H9 (cell line): ENCODE measurements at regions not wholly inside any gene's neighbourhood (a gene's known extent, or its start where the extent isn't known, plus 50 kb on each side); places are given as distances from the start of the nearest gene placed in this dataset.

Source experiments
- DNase-seq: peaks from one replicate; pipeline ENCODE4 v3.0.0-alpha.2; 2017
- H2AFZ ChIP-seq: one replicate; pipeline ENCODE4 v1.6.1; 2013; ENCODE audit warnings: mild to moderate bottlenecking, low read length, control low read depth, moderate library complexity
- H2AK5ac ChIP-seq: 2 replicates; pipeline ENCODE4 v1.6.1; 2013; ENCODE audit warnings: low read length, control low read depth, mixed read lengths; ENCODE audit not compliant: insufficient read length
- H2BK120ac ChIP-seq: one replicate; pipeline ENCODE4 v1.6.1; 2013; ENCODE audit warnings: low read depth, mild to moderate bottlenecking, low read length, control low read depth, inconsistent platforms; ENCODE audit not compliant: poor library complexity, severe bottlenecking
- H2BK12ac ChIP-seq: 2 replicates; pipeline ENCODE4 v1.6.1; 2013; ENCODE audit warnings: low read length, control low read depth, mixed read lengths, low read depth; ENCODE audit not compliant: insufficient read length
- H2BK15ac ChIP-seq: 2 replicates; pipeline ENCODE4 v1.6.1; 2013; ENCODE audit warnings: low read depth, low read length, control low read depth
- H2BK20ac ChIP-seq: one replicate; pipeline ENCODE4 v1.6.1; 2013; ENCODE audit warnings: low read depth, mild to moderate bottlenecking, low read length, control low read depth, inconsistent platforms; ENCODE audit not compliant: poor library complexity, severe bottlenecking
- H2BK5ac ChIP-seq: 2 replicates; pipeline ENCODE4 v1.6.1; 2013; ENCODE audit warnings: low read length, control low read depth, mixed read lengths; ENCODE audit not compliant: insufficient read length
- H3K14ac ChIP-seq: 2 replicates; pipeline ENCODE4 v1.6.1; 2013; ENCODE audit warnings: low read length, control low read depth; ENCODE audit not compliant: insufficient read depth
- H3K18ac ChIP-seq: 2 replicates; pipeline ENCODE4 v1.6.1; 2013; ENCODE audit warnings: low read depth, mild to moderate bottlenecking, mixed read lengths, low read length, control low read depth; ENCODE audit not compliant: insufficient read length
- H3K23ac ChIP-seq: 2 replicates; pipeline ENCODE4 v1.6.1; 2013; ENCODE audit warnings: low read length, control low read depth, mixed read lengths, low read depth; ENCODE audit not compliant: insufficient read length
- H3K23me2 ChIP-seq: 2 replicates; pipeline ENCODE4 v1.6.1; 2013; ENCODE audit warnings: low read depth, mild to moderate bottlenecking, mixed read lengths, low read length, control low read depth; ENCODE audit not compliant: insufficient read length, poor library complexity, severe bottlenecking
- H3K27ac ChIP-seq: 2 replicates; pipeline ENCODE4 v1.5.1; 2013; ENCODE audit warnings: low read length, control low read depth, mixed read lengths, low read depth; ENCODE audit not compliant: insufficient read length
- H3K27me3 ChIP-seq: 2 replicates; pipeline ENCODE4 v1.6.1; 2013; ENCODE audit warnings: low read length, control low read depth, inconsistent platforms; ENCODE audit not compliant: insufficient read depth
- H3K4ac ChIP-seq: 2 replicates; pipeline ENCODE4 v1.6.1; 2013; ENCODE audit warnings: low read depth, mild to moderate bottlenecking, control low read depth, inconsistent platforms, low read length, moderate library complexity
- H3K4me1 ChIP-seq: 2 replicates; pipeline ENCODE4 v1.6.1; 2013; ENCODE audit warnings: low read length, control low read depth, inconsistent platforms; ENCODE audit not compliant: insufficient read depth
- H3K4me2 ChIP-seq: 2 replicates; pipeline ENCODE4 v1.6.1; 2013; ENCODE audit warnings: low read length, control low read depth, mixed read lengths; ENCODE audit not compliant: insufficient read length, insufficient read depth
- H3K56ac ChIP-seq: 2 replicates; pipeline ENCODE4 v1.6.1; 2013; ENCODE audit warnings: low read depth, mild to moderate bottlenecking, mixed read lengths, low read length, control low read depth; ENCODE audit not compliant: insufficient read length
- H3K79me1 ChIP-seq: 2 replicates; pipeline ENCODE4 v1.6.1; 2013; ENCODE audit warnings: low read depth, mild to moderate bottlenecking, moderate library complexity, low read length, control low read depth, inconsistent platforms; ENCODE audit not compliant: insufficient read depth, poor library complexity, severe bottlenecking
- H3K79me2 ChIP-seq: 2 replicates; pipeline ENCODE4 v1.6.1; 2013; ENCODE audit warnings: low read length, control low read depth, inconsistent platforms; ENCODE audit not compliant: insufficient read depth
- H3K9ac ChIP-seq: 2 replicates; pipeline ENCODE4 v1.6.1; 2013; ENCODE audit warnings: low read length, control low read depth, mixed read lengths; ENCODE audit not compliant: insufficient read length; ENCODE audit errors: extremely low read depth
- H3K9me3 ChIP-seq: one replicate; pipeline ENCODE4 v1.6.1; 2013; ENCODE audit warnings: low read depth, low read length, inconsistent platforms; ENCODE audit not compliant: control insufficient read depth
- H3T11ph ChIP-seq: one replicate; pipeline ENCODE4 v1.6.1; 2013; ENCODE audit warnings: mild to moderate bottlenecking, low read length, control low read depth, inconsistent platforms
- H4K20me1 ChIP-seq: one replicate; pipeline ENCODE4 v1.6.1; 2013; ENCODE audit not compliant: control insufficient read depth, insufficient read length, insufficient read depth
- H4K5ac ChIP-seq: 2 replicates; pipeline ENCODE4 v1.6.1; 2013; ENCODE audit warnings: low read depth, mild to moderate bottlenecking, mixed read lengths, low read length, control low read depth; ENCODE audit not compliant: insufficient read length
- H4K8ac ChIP-seq: replicated peaks from 2 replicates; pipeline ENCODE4 v1.6.1; 2013; ENCODE audit warnings: low read length, control low read depth, mixed read lengths, low read depth; ENCODE audit not compliant: insufficient read length
- H4K91ac ChIP-seq: 2 replicates; pipeline ENCODE4 v1.6.1; 2013; ENCODE audit warnings: low read depth, mild to moderate bottlenecking, moderate library complexity, mixed read lengths, low read length, control low read depth; ENCODE audit not compliant: insufficient read length
- H3K27ac Mint-ChIP-seq, 3 experiments: 2 replicates in 2 of 3; 3 replicates in 1 of 3; pipeline ENCODE4 v1.8.0; 2020 to 2021; ENCODE audit warnings: mixed read lengths in 3 of 3, mild to moderate bottlenecking in 1 of 3, moderate library complexity in 1 of 3
- H3K27me3 Mint-ChIP-seq: 2 replicates; pipeline ENCODE4 v1.8.0; 2021; ENCODE audit warnings: low read depth, mild to moderate bottlenecking, moderate library complexity, mixed read lengths
- H3K36me3 Mint-ChIP-seq, 3 experiments: 2 replicates in 2 of 3; 3 replicates in 1 of 3; pipeline ENCODE4 v1.8.0; 2020 to 2021; ENCODE audit warnings: low read depth in 3 of 3, mixed read lengths in 3 of 3; ENCODE audit not compliant: insufficient read depth in 1 of 3
- H3K4me1 Mint-ChIP-seq, 2 experiments: 2 replicates each; pipeline ENCODE4 v1.8.0; 2020; ENCODE audit warnings: mixed read lengths in 2 of 2
- H3K4me3 Mint-ChIP-seq, 2 experiments: 2 replicates in 1 of 2; 3 replicates in 1 of 2; pipeline ENCODE4 v1.8.0; 2020 to 2021; ENCODE audit warnings: mild to moderate bottlenecking in 2 of 2, mixed read lengths in 2 of 2, moderate library complexity in 1 of 2
- H3K9me3 Mint-ChIP-seq, 2 experiments: 2 replicates in 1 of 2; 3 replicates in 1 of 2; pipeline ENCODE4 v1.8.0; 2020; ENCODE audit warnings: mild to moderate bottlenecking in 2 of 2, mixed read lengths in 2 of 2, moderate library complexity in 1 of 2
- TF ChIP-seq, protein P1 (sequence below): fragments of 200-600 bp; sonication (generic); conservative IDR thresholded peaks from 3 replicates; pipeline ENCODE4 v1.8.0; 2021; ENCODE audit warnings: antibody characterized with exemption, mild to moderate bottlenecking

GRCh38 chr4:100075056-100075455 lies 115.2 kb downstream of the DDIT4L start:
- Histone ChIP-seq H3T11ph (no peak overlapping the region), H3K14ac (no peak overlapping the region), H4K91ac (no peak overlapping the region), H2AFZ (no peak overlapping the region), H3K23ac (no peak overlapping the region), H2BK5ac (no peak overlapping the region), H3K18ac (no peak overlapping the region), H3K4me1 (no peaks in the 10 kb centered on the region), H3K9me3 (no peaks in the 10 kb centered on the region), H2BK15ac (no peak overlapping the region), H3K27ac (no peak overlapping the region), H4K8ac (no peak overlapping the region), H2BK12ac (no peak overlapping the region), H3K79me1 (no peaks in the 10 kb centered on the region), H4K20me1 (no peaks in the 10 kb centered on the region), H2BK20ac (peak overlapping the region; percentile 97), H3K56ac (no peak overlapping the region), H4K5ac (no peak overlapping the region), H3K4ac (no peak overlapping the region), H2BK120ac (no peak overlapping the region), H3K27me3 (no peaks in the 10 kb centered on the region), H3K9ac (no peak overlapping the region), H3K23me2 (no peaks in the 10 kb centered on the region), H3K4me2 (no peak overlapping the region), H3K79me2 (peaks cover 3% of the 10 kb centered on the region; the same call in 1 of the 2 replicates), H2AK5ac (no peak overlapping the region)
- TF ChIP-seq, protein P1, sequence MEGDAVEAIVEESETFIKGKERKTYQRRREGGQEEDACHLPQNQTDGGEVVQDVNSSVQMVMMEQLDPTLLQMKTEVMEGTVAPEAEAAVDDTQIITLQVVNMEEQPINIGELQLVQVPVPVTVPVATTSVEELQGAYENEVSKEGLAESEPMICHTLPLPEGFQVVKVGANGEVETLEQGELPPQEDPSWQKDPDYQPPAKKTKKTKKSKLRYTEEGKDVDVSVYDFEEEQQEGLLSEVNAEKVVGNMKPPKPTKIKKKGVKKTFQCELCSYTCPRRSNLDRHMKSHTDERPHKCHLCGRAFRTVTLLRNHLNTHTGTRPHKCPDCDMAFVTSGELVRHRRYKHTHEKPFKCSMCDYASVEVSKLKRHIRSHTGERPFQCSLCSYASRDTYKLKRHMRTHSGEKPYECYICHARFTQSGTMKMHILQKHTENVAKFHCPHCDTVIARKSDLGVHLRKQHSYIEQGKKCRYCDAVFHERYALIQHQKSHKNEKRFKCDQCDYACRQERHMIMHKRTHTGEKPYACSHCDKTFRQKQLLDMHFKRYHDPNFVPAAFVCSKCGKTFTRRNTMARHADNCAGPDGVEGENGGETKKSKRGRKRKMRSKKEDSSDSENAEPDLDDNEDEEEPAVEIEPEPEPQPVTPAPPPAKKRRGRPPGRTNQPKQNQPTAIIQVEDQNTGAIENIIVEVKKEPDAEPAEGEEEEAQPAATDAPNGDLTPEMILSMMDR: no peak
- H3K27ac Mint-ChIP-seq: peak overlapping the region in 1 of 3 experiments; percentile 43; a peak in 1 of 7 replicates
- H3K4me3 Mint-ChIP-seq: no peak overlapping the region
- H3K27me3 Mint-ChIP-seq: no peaks in the 10 kb centered on the region
- H3K4me1 Mint-ChIP-seq: peaks cover 5 to 6% of the 10 kb centered on the region in 2 experiments; a peak in 3 of 4 replicates
- H3K36me3 Mint-ChIP-seq: no peaks in the 10 kb centered on the region
- DNase-seq: no peak
- peaks cover 3 to 4% of the 10 kb centered on the region in 2 experiments; a peak in 3 of 5 replicates for H3K9me3 Mint-ChIP-seq
